Anterior cingulate cortex (tissue), 58 donors: ENCODE measurements at regions not wholly inside any gene's neighbourhood (a gene's known extent, or its start where the extent isn't known, plus 50 kb on each side); places are given as distances from the start of the nearest gene placed in this dataset.
A peak's percentile ranks its signal among the peaks of the same experiment; 100 is the strongest.
"Not testable (repeated sequence)": the region's sequence is repeated elsewhere in the genome, so short reads cannot be mapped to it uniquely, and the experiment has no call there.

Experiments
- DNase-seq, 58 donors: peaks; one replicate each; lab custom pipeline; 2025; lab: John Stamatoyannopoulos, UW

- no peak for DNase-seq
Measured at GRCh38 chr6:25112322-25112773, 166.8 kb upstream of the CARMIL1 start.

GRCh38 chr6:25113436-25113835, 165.7 kb upstream of the CARMIL1 start:
- no peak for DNase-seq

GRCh38 chr6:25118038-25118437, 161.1 kb upstream of the CARMIL1 start:
- no peak for DNase-seq

DNA sequence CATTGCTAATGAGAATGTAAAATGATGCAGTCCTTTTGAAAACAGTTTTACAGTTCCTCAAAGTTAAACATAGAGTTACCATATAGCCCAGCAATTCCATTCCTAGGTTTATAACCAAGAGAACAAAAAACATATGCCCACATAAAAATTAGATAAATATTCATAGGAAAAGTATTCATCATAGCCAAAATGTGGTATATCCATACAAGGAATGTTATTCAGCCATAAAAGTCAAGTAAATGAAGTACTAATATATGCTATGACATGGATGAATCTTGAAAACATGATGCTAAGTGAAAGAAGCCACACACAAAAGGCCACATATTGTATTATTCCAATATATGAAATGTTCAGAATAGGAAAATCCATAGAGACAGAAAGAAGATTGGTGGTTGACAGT, 158.0 kb upstream of the CARMIL1 start:
- DNase-seq: no peak

GRCh38 chr6:25122001-25122400, 157.2 kb upstream of the CARMIL1 start:
- no peak for DNase-seq

DNA sequence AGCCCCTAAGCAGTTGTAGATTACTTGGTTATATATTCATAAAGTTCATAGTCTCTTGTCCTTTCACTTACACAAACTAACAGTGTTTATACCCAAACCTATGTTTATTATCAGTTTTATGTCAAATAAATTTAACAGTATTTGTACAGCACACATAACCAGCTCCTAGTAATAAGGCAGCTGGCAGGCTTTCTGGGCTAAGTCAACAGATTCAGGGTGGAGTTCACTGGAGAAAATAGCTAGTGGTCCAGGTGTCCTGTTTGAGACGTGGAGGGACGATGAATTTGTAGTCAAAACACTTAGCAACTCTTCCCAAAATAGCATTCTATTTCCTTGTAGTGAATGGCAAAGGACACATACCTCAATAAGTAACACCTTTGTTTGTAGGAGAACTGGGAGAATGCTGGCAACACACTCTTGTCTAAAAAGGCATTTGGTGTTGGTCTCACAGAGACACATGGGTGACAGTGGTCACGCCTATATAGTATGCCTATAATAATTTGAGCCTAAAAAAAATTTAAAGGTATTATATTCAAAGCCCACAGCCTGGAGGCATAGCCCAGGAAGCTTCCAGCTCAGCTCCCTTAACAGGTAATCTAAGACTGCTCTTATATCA, 156.4 kb upstream of the CARMIL1 start:
- DNase-seq: no peak

DNA sequence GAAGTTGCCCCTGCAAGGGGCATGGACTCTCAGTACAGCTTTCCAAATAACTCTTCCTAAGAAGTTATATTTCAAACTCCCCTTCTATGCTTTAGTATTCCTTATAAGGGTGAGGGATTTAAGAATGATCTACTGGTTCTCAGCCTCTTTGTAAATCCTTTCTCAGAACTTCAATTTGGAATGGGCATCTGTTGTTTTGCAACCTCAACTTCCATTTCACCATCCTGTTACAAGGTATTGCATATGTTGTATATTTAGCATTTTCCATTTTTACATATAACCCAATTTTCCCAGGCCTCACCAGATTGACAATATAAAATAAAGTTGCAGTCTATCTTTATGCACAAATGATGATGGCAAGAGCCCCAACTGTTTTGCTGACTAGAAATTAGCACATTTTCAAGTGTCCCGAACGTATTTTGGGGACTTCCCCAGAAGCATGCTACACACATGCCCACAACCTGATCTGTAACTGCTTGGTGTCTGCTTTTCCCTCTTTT, 154.9 kb upstream of the CARMIL1 start:
- no peak for DNase-seq

- DNase-seq: no peak
Measured at GRCh38 chr6:25125736-25126135, 153.4 kb upstream of the CARMIL1 start.

- DNase-seq: no peak
Measured at GRCh38 chr6:25127076-25127837, 151.9 kb upstream of the CARMIL1 start.

- DNase-seq: no peak
Measured at GRCh38 chr6:25130518-25130917, 148.7 kb upstream of the CARMIL1 start.

- DNase-seq: no peak
Measured at GRCh38 chr6:25132934-25133333, 146.2 kb upstream of the CARMIL1 start.

DNA sequence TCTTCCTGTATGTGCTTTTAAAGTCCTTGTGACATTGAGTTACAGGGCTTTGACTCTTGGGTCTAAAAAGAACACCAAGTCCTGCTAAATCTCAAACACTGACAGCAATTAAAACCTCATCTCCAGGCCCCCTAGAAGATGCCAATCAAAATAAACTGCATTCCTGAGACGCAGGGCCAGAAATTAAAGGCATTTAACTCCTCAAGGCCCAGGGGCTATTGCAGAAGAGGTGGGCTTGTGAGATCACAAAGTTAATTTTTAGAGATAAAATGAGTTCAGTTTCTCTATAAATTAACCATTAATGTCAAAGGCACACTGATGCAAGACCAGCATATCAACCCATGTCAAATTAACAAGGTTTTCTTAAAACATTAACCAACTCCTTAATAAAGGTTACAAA, 145.6 kb upstream of the CARMIL1 start:
- no peak for DNase-seq

- DNase-seq: no peak
Measured at GRCh38 chr6:25136854-25137253, 142.3 kb upstream of the CARMIL1 start.

- DNase-seq: no peak
Measured at GRCh38 chr6:25137480-25137879, 141.7 kb upstream of the CARMIL1 start.

GRCh38 chr6:25137916-25138232, 141.3 kb upstream of the CARMIL1 start:
- peak in 2 of 58 donors; percentile 25 to 41 for DNase-seq

GRCh38 chr6:25138233-25138933, 140.8 kb upstream of the CARMIL1 start:
- DNase-seq: peak in 40 of 58 donors; percentile 2 to 59 (median 14)

DNA sequence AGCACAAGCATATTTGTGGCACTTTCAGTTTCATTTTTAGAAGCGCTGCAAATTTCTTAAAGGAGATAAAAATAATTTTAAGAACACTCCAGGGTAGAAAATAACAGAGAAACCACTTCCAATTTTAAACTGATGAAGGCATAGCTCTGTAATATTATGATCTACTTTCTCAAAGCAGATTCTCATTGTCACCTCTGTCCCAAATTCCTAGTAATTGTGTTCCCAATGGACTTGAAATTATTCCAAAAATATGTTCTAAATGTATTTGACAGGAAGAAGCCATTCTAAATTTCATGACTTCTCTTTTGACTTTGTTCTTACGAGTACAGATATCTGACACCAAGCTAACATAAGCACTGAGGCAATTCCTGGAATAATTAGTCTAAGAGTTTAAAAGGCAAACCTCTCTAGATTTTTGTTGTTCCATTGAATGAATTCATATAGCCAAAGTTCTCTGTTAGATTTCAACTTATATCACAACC, 140.2 kb upstream of the CARMIL1 start:
- DNase-seq: no peak

- not testable (repeated sequence) for DNase-seq
Measured at GRCh38 chr6:25139608-25140007, 139.6 kb upstream of the CARMIL1 start.

DNA sequence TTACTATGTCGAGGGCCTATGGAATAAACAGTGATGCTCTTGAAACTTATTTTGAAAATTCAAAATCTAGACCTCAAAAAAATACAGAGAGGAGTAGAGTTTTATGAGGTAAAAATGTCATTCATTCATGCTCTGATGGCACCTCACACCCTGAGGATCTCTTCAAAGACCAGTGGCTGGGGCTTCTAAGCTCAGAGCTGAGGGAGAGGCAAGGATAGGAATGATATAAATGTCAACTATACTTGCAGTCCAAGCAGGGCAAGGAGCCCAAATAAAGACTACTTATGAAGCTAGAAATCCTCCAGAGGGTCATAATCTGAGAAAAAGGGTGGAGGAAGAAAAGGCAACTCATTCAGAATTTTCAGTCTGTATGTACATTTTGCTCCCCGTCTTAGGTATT, 136.7 kb upstream of the CARMIL1 start:
- DNase-seq: no peak

- no peak for DNase-seq
Measured at GRCh38 chr6:25144919-25145318, 134.3 kb upstream of the CARMIL1 start.

DNA sequence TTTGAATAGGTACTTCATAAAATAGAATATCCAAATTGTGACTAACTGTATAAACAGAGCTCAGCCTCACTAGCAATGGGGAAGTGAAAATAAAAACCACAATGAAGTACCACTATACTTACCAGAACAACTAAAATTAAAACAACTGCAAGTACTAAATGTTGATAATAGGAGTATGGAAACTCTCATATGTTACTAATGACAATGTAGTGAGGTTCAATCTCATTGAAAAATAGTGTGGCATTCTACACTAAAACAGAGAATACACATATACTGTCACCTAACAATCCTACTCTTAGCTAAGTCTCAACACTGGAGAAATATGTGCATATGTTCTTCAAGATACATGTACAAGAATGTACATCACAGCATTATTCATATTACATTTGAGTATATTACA, 132.0 kb upstream of the CARMIL1 start:
- DNase-seq: no peak
